PC-3 (cell line): ENCODE measurements at regions not wholly inside any gene's neighbourhood (a gene's known extent, or its start where the extent isn't known, plus 50 kb on each side); places are given as distances from the start of the nearest gene placed in this dataset.

Experiments used
- EZH2 ChIP-seq: fragments of 300-600 bp; sonication (generic); IDR thresholded peaks from one replicate; pipeline ENCODE4 v1.6.1; 2017; ENCODE audit warnings: antibody characterized with exemption, mild to moderate bottlenecking, low read length; ENCODE audit not compliant: unreplicated experiment
- EZH2phosphoT487 ChIP-seq: fragments of 300-600 bp; sonication (generic); IDR thresholded peaks from 2 replicates; pipeline ENCODE4 v1.6.1; 2018; ENCODE audit warnings: mild to moderate bottlenecking, antibody characterized with exemption, low read length, borderline replicate concordance
- TF ChIP-seq, protein P1 (sequence below): fragments of 300-600 bp; sonication (generic); conservative IDR thresholded peaks from 2 replicates; pipeline ENCODE4 v1.5.1; 2017; ENCODE audit warnings: antibody characterized with exemption, low read depth, mild to moderate bottlenecking, low read length

- TF ChIP-seq, protein P1, sequence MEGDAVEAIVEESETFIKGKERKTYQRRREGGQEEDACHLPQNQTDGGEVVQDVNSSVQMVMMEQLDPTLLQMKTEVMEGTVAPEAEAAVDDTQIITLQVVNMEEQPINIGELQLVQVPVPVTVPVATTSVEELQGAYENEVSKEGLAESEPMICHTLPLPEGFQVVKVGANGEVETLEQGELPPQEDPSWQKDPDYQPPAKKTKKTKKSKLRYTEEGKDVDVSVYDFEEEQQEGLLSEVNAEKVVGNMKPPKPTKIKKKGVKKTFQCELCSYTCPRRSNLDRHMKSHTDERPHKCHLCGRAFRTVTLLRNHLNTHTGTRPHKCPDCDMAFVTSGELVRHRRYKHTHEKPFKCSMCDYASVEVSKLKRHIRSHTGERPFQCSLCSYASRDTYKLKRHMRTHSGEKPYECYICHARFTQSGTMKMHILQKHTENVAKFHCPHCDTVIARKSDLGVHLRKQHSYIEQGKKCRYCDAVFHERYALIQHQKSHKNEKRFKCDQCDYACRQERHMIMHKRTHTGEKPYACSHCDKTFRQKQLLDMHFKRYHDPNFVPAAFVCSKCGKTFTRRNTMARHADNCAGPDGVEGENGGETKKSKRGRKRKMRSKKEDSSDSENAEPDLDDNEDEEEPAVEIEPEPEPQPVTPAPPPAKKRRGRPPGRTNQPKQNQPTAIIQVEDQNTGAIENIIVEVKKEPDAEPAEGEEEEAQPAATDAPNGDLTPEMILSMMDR: no peak
- TF ChIP-seq EZH2: no peak
- no peak for TF ChIP-seq EZH2phosphoT487
These were observed 661.7 kb upstream of the CITED2 start for GRCh38 chr6:140036196-140036595.
